ENCODE measurements at regions not wholly inside any gene's neighbourhood (a gene's known extent, or its start where the extent isn't known, plus 50 kb on each side); places are given as distances from the start of the nearest gene placed in this dataset.
A peak's percentile ranks its signal among the peaks of the same experiment; 100 is the strongest.

GRCh38 chr10:4482659-4483058 lies 343.3 kb upstream of the AKR1E2 start:
- DNase-seq (ENCODE audit: low read depth in 2 of 2): no peak

- DNase-seq (ENCODE audit: low read depth in 2 of 2): no peak
Observed at GRCh38 chr10:4481192-4481591, 344.8 kb upstream of the AKR1E2 start.

GRCh38 chr10:4479342-4479741 lies 346.7 kb upstream of the AKR1E2 start:
- DNase-seq (ENCODE audit: low read depth in 2 of 2): no peak

DNA sequence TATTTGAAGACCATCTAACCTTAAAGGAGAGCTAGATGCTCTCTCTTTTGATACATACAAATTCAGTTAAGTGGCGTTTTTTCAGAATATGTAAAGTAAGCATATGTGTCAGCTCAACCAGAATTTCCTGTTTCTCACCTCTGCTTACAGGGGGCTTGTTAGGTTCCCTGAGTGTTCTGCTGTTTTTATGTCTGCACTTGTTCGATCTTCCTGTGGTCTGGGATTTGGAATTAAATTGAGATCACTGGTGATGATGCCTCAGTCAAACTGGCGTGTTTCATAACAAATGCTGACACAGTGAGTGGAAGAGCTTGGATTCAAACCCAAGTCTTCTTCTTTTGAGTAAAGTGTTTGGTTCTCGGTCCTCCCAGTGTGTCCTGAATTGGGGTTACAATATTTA lies 348.3 kb upstream of the AKR1E2 start:
- no peak for DNase-seq (ENCODE audit: low read depth in 2 of 2)

GRCh38 chr10:4475827-4476490 lies 350.0 kb upstream of the AKR1E2 start:
- DNase-seq (ENCODE audit: low read depth in 2 of 2): no peak

DNA sequence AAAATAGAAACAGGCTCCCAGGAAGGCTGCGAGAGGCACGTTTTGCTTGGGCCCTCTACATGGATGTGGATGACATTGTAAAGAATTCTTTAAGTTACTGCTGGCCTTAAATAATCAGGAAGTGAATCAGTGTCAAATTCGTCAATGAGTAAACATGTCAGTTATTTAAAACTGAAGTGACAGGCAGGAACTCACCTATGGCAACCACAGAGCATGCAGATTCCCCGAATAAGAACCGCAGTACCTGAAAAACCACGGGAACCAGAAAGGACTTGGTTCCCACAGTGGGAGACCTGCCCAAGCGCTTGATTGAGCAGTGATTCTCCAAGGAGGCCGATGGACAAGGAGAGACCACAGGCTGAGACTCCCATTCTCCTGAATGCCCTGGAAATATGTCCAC lies 351.2 kb upstream of the AKR1E2 start:
- DNase-seq (ENCODE audit: low read depth in 2 of 2): no peak

GRCh38 chr10:4473977-4474376 lies 352.0 kb upstream of the AKR1E2 start:
- DNase-seq (ENCODE audit: low read depth in 2 of 2): no peak

GRCh38 chr10:4472190-4472904 lies 353.7 kb upstream of the AKR1E2 start:
- DNase-seq (ENCODE audit: low read depth in 2 of 2): no peak

GRCh38 chr10:4470231-4470835 lies 355.7 kb upstream of the AKR1E2 start:
- peak; percentile 93 to 95 for DNase-seq (ENCODE audit: low read depth in 2 of 2)

DNA sequence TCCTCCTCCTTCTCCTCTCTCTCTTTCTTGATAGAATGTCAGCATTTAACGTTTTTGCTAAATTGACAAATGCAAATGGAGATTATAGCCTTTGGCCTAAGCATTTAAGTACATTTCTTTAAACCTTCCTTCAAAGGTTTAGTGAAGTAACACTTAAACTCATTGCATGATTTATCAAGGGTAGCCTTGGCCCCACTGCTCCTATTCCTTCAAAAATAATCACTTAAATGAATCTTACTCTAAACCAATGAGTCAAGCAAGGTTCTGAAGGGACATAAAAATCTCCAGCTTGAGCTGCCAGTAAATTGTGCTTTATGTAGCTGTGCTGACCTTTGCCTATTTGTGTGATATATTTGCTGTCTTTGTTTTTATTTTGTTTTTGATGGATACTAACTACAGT lies 358.5 kb upstream of the AKR1E2 start:
- DNase-seq (ENCODE audit: low read depth in 2 of 2): no peak

- DNase-seq (ENCODE audit: low read depth in 2 of 2): no peak
Observed at GRCh38 chr10:4460267-4460666, 365.7 kb upstream of the AKR1E2 start.

- DNase-seq (ENCODE audit: low read depth in 2 of 2): no peak
Observed at GRCh38 chr10:4459531-4459930, 366.5 kb upstream of the AKR1E2 start.

DNA sequence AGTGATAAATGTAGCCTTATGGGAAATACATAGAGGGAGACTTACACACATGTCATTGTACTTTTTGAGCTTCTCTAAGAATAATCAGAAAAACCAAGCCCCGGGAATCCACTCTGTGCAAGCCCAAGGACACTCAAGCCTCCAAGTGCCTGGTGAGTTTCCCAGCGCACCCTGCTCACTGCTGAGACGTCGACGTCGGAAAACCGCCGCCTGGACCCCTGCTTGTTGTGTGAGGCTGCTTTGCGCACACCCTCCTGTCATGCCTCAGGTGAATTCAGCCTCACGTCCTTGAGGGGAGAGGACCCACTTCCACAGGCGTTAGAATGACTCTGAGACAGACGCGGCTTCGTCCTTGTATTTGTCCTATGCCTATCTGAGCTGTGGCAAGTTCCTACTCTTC lies 368.4 kb upstream of the AKR1E2 start:
- no peak for DNase-seq (ENCODE audit: low read depth in 2 of 2)

GRCh38 chr10:4456776-4457175 lies 369.2 kb upstream of the AKR1E2 start:
- DNase-seq (ENCODE audit: low read depth in 2 of 2): no peak

DNA sequence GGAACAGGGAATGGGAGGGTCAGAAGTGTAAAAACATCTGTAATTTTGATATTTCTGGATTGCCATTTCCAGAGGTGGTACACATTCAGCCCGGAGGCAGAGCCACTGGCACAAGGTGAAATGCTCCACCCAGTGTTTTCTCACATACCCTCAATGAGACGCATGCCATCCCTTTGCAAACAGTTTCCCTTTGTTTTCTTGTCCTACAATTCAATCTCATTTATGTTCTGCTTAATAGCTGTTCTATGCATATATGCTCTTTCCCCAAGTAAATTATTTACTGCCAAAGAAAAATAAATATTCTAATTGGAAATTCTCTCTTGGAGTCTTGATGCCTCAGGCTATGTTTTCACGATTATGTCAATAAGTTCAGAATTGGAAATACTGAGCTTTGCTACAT lies 369.7 kb upstream of the AKR1E2 start:
- no peak for DNase-seq (ENCODE audit: low read depth in 2 of 2)

- no peak for DNase-seq (ENCODE audit: low read depth in 2 of 2)
Observed at GRCh38 chr10:4453950-4454349, 372.1 kb upstream of the AKR1E2 start.

GRCh38 chr10:4453276-4453675 lies 372.7 kb upstream of the AKR1E2 start:
- no peak for DNase-seq (ENCODE audit: low read depth in 2 of 2)

GRCh38 chr10:4450981-4451908 lies 374.8 kb upstream of the AKR1E2 start:
- DNase-seq (ENCODE audit: low read depth in 2 of 2): peak; percentile 81 to 89

DNA sequence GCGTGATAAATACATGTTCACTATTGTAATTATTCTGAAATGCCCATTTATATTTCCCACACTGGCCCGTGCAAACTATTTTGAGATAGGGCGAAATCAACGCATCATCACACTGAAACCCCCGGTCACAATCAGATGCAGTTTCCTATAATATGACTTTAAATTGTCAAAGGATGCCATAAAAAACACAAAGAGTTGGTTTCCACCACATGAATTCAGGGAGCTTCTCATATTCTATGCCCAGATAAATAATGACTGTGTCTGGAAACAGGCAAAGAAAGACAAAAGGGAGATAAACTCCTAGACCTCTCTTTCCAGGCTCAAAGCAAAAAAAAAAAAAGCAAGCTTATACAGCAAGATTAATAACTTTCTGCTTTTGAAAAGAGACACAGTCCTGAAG lies 375.8 kb upstream of the AKR1E2 start:
- DNase-seq (ENCODE audit: low read depth in 2 of 2): no peak

DNA sequence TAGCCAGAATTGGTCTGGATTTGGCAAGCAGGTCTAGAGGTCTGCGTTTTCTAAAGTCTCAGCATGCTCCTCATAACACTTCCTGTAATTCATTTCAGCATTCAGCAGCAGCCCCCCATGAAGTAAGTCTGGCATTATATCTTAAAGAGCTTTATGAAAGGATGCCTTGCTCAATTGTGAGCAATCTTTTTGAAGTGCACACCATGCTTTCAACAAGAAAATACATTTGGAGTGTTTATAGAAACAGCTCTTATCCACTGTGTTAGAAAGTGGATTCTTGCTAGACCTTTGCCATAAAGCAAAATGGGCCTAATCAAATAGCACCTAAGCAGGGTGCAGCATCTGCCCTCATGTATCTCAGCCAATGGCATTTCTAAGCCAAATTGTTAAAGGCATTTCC lies 378.0 kb upstream of the AKR1E2 start:
- no peak for DNase-seq (ENCODE audit: low read depth in 2 of 2)

- DNase-seq (ENCODE audit: low read depth in 2 of 2): no peak
Observed at GRCh38 chr10:4443419-4443818, 382.6 kb upstream of the AKR1E2 start.

DNA sequence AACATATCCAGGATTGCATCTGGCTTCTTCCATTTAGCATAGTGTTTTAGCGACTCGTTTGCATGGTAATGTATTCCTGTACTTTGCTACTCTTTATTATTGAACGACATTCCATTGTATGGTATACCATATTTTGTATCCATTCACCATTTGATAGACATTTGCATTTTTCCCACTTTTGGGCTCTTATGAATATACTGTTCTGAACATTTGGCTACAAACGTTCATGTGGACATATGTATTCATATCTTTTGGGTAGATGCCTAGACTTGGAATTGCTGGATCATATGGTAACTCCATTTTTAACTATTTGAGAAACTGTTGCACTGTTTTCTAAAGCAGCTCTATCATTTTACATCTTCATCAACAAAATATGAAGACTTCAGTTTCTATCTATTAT lies 383.7 kb upstream of the AKR1E2 start:
- no peak for DNase-seq (ENCODE audit: low read depth in 2 of 2)

All from fibroblast of skin of left biceps (primary cell).